Tibial artery (tissue), 4 donors: ENCODE measurements at regions not wholly inside any gene's neighbourhood (a gene's known extent, or its start where the extent isn't known, plus 50 kb on each side); places are given as distances from the start of the nearest gene placed in this dataset.
A peak's percentile ranks its signal among the peaks of the same experiment; 100 is the strongest.

Experiments used
- DNase-seq, 2 donors: peaks; one replicate each; pipeline ENCODE4 v3.0.0-alpha.2; 2019
- H3K27ac ChIP-seq, 2 donors: fragments of 200-600 bp; sonication (generic) in 1 of 2; 1 replicate in 1 of 2; 2 replicates in 1 of 2; pipeline ENCODE4 v1.5.1; 2018 to 2019; ENCODE audit warnings: mild to moderate bottlenecking in 1 of 2
- H3K27me3 ChIP-seq, 2 donors: fragments of 200-600 bp; sonication (generic) in 1 of 2; one replicate each; pipeline versions ENCODE4 v1.5.1 to v1.6.0; 2016 to 2019
- H3K36me3 ChIP-seq, 3 donors: fragments of 200-600 bp; sonication (generic) in 2 of 3; one replicate each; pipeline ENCODE4 v1.5.1; 2016 to 2019; ENCODE audit warnings: mild to moderate bottlenecking in 2 of 3
- H3K4me1 ChIP-seq, 4 donors: fragments of 200-600 bp; sonication (generic) in 2 of 4; 1 replicate in 3 of 4; 2 replicates in 1 of 4; pipeline ENCODE4 v1.5.1; 2016 to 2019
- H3K4me3 ChIP-seq, 2 donors: fragments of 200-600 bp; sonication (generic) in 1 of 2; 1 replicate in 1 of 2; 2 replicates in 1 of 2; pipeline ENCODE4 v1.5.1; 2018 to 2019; ENCODE audit warnings: mild to moderate bottlenecking in 2 of 2
- H3K9me3 ChIP-seq, 3 donors: fragments of 200-600 bp; sonication (generic) in 1 of 3; one replicate each; pipeline ENCODE4 v1.5.1; 2016 to 2019
- CTCF ChIP-seq, 2 experiments: fragments of 200-600 bp in 1 of 2; fragments of 450-650 bp in 1 of 2; IDR thresholded peaks; one replicate each; pipeline ENCODE4 v1.5.1; 2017 to 2019; ENCODE audit warnings: antibody characterized with exemption in 2 of 2, mild to moderate bottlenecking in 1 of 2, moderate library complexity in 1 of 2
- intact Hi-C: fragments of 100-400 bp; cut with DNase I; formaldehyde crosslinking; loops from one replicate; pipeline ENCODE4 v1.15.0; 2023; ENCODE audit warnings: low total_unique reads

DNA sequence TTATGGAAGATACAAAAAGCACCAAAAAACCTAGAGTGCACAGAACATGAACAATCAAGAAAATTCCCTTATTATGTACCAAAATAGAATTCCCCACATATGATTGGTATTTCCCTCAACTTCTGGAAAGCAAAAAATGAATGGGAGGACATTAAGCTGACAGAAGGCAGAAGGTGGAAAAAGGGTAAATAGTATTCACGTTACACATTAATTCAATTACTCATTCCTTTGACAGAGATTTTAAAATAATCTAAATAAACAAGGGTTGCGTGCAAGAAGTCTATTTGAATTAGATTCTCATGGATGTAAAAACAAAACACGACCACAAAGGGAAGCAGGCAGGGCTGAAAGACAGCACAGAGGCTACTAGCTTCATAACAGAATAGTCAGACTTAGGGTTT is 260.5 kb upstream of the ZPLD1 start:
- Histone ChIP-seq H3K9me3 (no peaks in the 10 kb centered on the region), H3K36me3 (no peaks in the 10 kb centered on the region), H3K4me1 (peaks cover 0 to 42% (median 14%) of the 10 kb centered on the region in 4 donors), H3K4me3 (no peak overlapping the region), H3K27ac (peak overlapping the region; percentile 1 to 47), H3K27me3 (no peaks in the 10 kb centered on the region)
- no peak for TF ChIP-seq CTCF (IDR thresholded peaks at IDR 0.05)
- no peak for DNase-seq
- intact Hi-C loops: no loop called here

GRCh38 chr3:102174832-102175374 is 259.9 kb upstream of the ZPLD1 start:
- TF ChIP-seq CTCF (IDR thresholded peaks at IDR 0.05): no peak
- intact Hi-C loops: no loop called here
- no peak for DNase-seq
- no peak overlapping the region for H3K4me3 ChIP-seq
- H3K27ac ChIP-seq: peak overlapping the region; percentile 17 to 47
- H3K36me3 ChIP-seq: no peaks in the 10 kb centered on the region
- no peaks in the 10 kb centered on the region for H3K9me3 ChIP-seq
- peaks cover 0 to 48% (median 19%) of the 10 kb centered on the region in 4 donors for H3K4me1 ChIP-seq
- no peaks in the 10 kb centered on the region for H3K27me3 ChIP-seq

- TF ChIP-seq CTCF (IDR thresholded peaks at IDR 0.05): no peak
- no peaks in the 10 kb centered on the region for H3K9me3 ChIP-seq
- no peak overlapping the region for H3K27ac ChIP-seq
- H3K27me3 ChIP-seq: no peaks in the 10 kb centered on the region
- peaks cover 0 to 64% (median 33%) of the 10 kb centered on the region in 4 donors for H3K4me1 ChIP-seq
- no peak overlapping the region for H3K4me3 ChIP-seq
- DNase-seq: no peak
- H3K36me3 ChIP-seq: no peaks in the 10 kb centered on the region
- intact Hi-C loops: no loop called here
Measured at GRCh38 chr3:102176333-102177050, 258.3 kb upstream of the ZPLD1 start.

GRCh38 chr3:102177075-102177755 is 257.6 kb upstream of the ZPLD1 start:
- DNase-seq: no peak
- Histone ChIP-seq H3K4me3 (no peak overlapping the region), H3K27me3 (no peaks in the 10 kb centered on the region), H3K4me1 (peaks cover 0 to 72% (median 40%) of the 10 kb centered on the region in 4 donors), H3K9me3 (no peaks in the 10 kb centered on the region), H3K36me3 (no peaks in the 10 kb centered on the region), H3K27ac (no peak overlapping the region)
- TF ChIP-seq CTCF (IDR thresholded peaks at IDR 0.05): no peak
- intact Hi-C loops: no loop called here

GRCh38 chr3:102178817-102179216 is 256.0 kb upstream of the ZPLD1 start:
- Histone ChIP-seq H3K27ac (peak overlapping the region; percentile 72 to 75), H3K36me3 (no peaks in the 10 kb centered on the region), H3K4me3 (no peak overlapping the region), H3K27me3 (no peaks in the 10 kb centered on the region), H3K4me1 (peaks cover 0 to 75% (median 43%) of the 10 kb centered on the region in 4 donors), H3K9me3 (no peaks in the 10 kb centered on the region)
- TF ChIP-seq CTCF (IDR thresholded peaks at IDR 0.05): no peak
- no peak for DNase-seq
- intact Hi-C loops: no loop called here
